ENCODE measurements at regions not wholly inside any gene's neighbourhood (a gene's known extent, or its start where the extent isn't known, plus 50 kb on each side); places are given as distances from the start of the nearest gene placed in this dataset.

DNA sequence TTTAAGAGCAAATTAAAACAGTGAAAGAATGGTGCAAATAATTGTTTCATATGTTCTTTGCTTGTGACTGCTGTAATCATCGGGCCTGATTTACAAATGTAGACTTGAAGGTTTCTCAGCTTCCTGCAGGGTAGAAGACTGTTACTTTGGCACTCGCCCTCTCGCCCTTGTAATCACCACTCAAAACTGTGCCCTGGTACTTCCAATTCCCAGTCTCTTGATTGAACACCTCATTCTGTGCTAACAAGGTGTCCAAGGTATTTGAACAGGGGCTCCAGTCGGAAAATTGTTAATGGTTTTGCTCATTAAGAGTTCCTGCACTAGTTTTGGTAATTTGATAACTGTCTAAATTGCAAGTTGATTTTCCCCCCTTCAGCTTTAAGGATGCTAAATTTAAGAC is 209.5 kb downstream of the ZIC1 start:
- H3K4me1 Mint-ChIP-seq (ENCODE audit: low read depth, unreplicated experiment): peaks cover 10% of the 10 kb centered on the region
- no peaks in the 10 kb centered on the region for H3K36me3 Mint-ChIP-seq (ENCODE audit: unreplicated experiment)
- H3K9me3 Mint-ChIP-seq (ENCODE audit: unreplicated experiment): no peaks in the 10 kb centered on the region
- H3K27me3 Mint-ChIP-seq (ENCODE audit: unreplicated experiment): no peaks in the 10 kb centered on the region
- TF ChIP-seq, protein P1, sequence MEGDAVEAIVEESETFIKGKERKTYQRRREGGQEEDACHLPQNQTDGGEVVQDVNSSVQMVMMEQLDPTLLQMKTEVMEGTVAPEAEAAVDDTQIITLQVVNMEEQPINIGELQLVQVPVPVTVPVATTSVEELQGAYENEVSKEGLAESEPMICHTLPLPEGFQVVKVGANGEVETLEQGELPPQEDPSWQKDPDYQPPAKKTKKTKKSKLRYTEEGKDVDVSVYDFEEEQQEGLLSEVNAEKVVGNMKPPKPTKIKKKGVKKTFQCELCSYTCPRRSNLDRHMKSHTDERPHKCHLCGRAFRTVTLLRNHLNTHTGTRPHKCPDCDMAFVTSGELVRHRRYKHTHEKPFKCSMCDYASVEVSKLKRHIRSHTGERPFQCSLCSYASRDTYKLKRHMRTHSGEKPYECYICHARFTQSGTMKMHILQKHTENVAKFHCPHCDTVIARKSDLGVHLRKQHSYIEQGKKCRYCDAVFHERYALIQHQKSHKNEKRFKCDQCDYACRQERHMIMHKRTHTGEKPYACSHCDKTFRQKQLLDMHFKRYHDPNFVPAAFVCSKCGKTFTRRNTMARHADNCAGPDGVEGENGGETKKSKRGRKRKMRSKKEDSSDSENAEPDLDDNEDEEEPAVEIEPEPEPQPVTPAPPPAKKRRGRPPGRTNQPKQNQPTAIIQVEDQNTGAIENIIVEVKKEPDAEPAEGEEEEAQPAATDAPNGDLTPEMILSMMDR (IDR thresholded peaks at IDR 0.05; ENCODE audit: partially characterized antibody, unreplicated experiment): no peak
- H3K4me3 Mint-ChIP-seq (ENCODE audit: unreplicated experiment): no peak overlapping the region
- DNase-seq: no peak
- H3K27ac Mint-ChIP-seq (ENCODE audit: unreplicated experiment): no peak overlapping the region

DNA sequence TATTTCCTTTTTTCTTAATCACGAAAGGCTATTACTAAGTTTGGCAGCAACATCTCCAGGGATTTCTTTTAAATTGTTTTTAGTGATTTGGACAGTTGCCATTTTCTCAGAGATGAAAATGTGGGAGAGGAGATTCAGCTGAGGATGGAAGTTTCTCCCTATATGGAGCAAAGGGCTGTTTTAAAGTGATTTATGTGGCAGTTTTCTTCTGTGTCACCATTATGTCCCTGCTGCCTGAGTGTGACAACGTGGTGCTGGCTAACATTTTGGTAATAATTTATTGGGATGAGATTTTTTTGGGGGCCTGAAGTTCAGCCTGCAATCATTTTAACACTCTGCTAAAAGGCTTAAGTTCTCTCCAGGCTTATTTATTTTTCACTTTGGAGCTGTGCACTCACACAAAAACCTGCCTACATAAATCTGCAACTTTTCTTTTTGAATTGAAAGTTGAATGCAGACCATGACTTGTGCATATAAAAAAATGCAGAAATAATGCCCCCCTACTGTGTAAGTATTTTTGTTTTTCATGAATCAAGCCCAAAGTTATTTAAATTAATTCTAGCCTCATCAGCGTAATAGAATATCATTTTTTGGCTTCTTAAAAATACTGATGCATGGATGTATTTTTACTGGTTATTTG is 210.9 kb downstream of the ZIC1 start:
- Mint-ChIP-seq H3K36me3 (ENCODE audit: unreplicated experiment) (no peaks in the 10 kb centered on the region), H3K27me3 (ENCODE audit: unreplicated experiment) (no peaks in the 10 kb centered on the region), H3K9me3 (ENCODE audit: unreplicated experiment) (no peaks in the 10 kb centered on the region), H3K4me1 (ENCODE audit: low read depth, unreplicated experiment) (peaks cover 8% of the 10 kb centered on the region), H3K4me3 (ENCODE audit: unreplicated experiment) (no peak overlapping the region), H3K27ac (ENCODE audit: unreplicated experiment) (no peak overlapping the region)
- DNase-seq: no peak
- TF ChIP-seq, protein P1 (IDR thresholded peaks at IDR 0.05; ENCODE audit: partially characterized antibody, unreplicated experiment): no peak

DNA sequence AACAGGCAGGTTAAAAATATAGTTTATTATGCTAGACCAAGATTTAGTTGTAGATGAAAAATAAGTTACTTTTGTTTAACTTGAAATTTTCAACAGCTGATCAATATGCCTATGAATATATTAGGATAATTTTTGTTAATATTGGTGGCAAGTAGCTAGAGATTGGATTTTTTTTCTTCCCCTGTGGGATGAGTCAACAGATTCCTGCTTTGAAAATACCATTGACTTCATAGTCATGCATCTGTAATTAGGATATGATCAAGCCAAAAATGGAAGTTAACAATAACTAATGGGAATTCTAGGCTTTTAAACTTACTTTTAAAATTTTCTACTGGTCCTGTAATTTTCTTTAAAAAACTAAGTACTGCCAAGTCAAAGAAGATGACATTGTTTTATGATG is 211.7 kb downstream of the ZIC1 start:
- TF ChIP-seq, protein P1 (IDR thresholded peaks at IDR 0.05; ENCODE audit: partially characterized antibody, unreplicated experiment): no peak
- H3K9me3 Mint-ChIP-seq (ENCODE audit: unreplicated experiment): no peaks in the 10 kb centered on the region
- no peak overlapping the region for H3K27ac Mint-ChIP-seq (ENCODE audit: unreplicated experiment)
- no peaks in the 10 kb centered on the region for H3K36me3 Mint-ChIP-seq (ENCODE audit: unreplicated experiment)
- peaks cover 8% of the 10 kb centered on the region for H3K4me1 Mint-ChIP-seq (ENCODE audit: low read depth, unreplicated experiment)
- H3K4me3 Mint-ChIP-seq (ENCODE audit: unreplicated experiment): no peak overlapping the region
- no peak for DNase-seq
- H3K27me3 Mint-ChIP-seq (ENCODE audit: unreplicated experiment): no peaks in the 10 kb centered on the region

DNA sequence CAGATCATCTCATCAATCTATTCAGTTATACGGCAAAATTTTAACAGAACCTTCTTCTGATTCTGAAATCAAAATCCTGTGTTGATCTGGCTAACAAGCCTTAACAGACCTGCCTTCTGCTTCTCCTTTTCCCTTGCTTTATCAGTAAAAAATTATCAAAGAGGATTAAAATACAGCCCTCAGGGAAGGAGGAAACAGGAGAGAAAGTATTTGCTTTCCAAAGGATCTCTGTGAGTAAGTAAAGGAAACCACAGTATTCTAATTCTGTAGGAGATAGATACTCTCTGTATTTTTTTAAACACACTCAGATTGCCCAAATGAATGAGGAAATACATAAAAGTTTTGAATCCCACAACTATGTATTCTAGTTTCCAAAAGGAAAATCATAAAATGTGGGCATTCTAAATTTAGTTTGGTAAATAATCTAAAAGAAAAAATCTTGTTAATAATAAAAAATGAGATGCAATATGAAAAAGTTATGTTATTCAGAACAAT is 221.8 kb downstream of the ZIC1 start:
- no peak for DNase-seq
- H3K4me1 Mint-ChIP-seq (ENCODE audit: low read depth, unreplicated experiment): no peaks in the 10 kb centered on the region
- H3K27ac Mint-ChIP-seq (ENCODE audit: unreplicated experiment): no peak overlapping the region
- H3K36me3 Mint-ChIP-seq (ENCODE audit: unreplicated experiment): no peaks in the 10 kb centered on the region
- H3K4me3 Mint-ChIP-seq (ENCODE audit: unreplicated experiment): no peak overlapping the region
- TF ChIP-seq, protein P1 (IDR thresholded peaks at IDR 0.05; ENCODE audit: partially characterized antibody, unreplicated experiment): no peak
- no peaks in the 10 kb centered on the region for H3K27me3 Mint-ChIP-seq (ENCODE audit: unreplicated experiment)
- no peaks in the 10 kb centered on the region for H3K9me3 Mint-ChIP-seq (ENCODE audit: unreplicated experiment)

DNA sequence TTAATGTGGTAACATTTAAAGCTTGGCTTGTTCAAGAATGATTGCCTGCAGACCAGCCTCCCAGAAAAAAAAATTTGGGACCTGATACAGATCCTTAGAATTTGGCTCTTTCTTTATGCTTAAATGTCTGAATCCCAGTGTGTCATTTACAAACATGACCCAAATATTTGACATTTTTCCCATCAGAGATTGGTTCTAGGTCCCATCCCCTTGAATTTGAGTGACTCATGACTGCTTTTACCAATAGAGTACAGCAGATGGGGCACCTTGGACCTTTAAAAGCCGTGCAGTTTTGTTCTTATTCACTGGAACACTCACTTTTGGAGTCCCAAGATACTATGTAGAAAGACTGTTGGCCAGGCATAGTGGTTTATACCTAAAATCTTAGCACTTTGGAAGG is 231.6 kb downstream of the ZIC1 start:
- Mint-ChIP-seq H3K9me3 (ENCODE audit: unreplicated experiment) (no peaks in the 10 kb centered on the region), H3K4me3 (ENCODE audit: unreplicated experiment) (no peak overlapping the region), H3K4me1 (ENCODE audit: low read depth, unreplicated experiment) (no peaks in the 10 kb centered on the region), H3K27me3 (ENCODE audit: unreplicated experiment) (no peaks in the 10 kb centered on the region), H3K36me3 (ENCODE audit: unreplicated experiment) (no peaks in the 10 kb centered on the region), H3K27ac (ENCODE audit: unreplicated experiment) (no peak overlapping the region)
- no peak for DNase-seq
- TF ChIP-seq, protein P1 (IDR thresholded peaks at IDR 0.05; ENCODE audit: partially characterized antibody, unreplicated experiment): no peak
